NCI-H2196 treated with DMSO at 0.1 percent for 48 hours (cell line): ENCODE measurements at regions not wholly inside any gene's neighbourhood (a gene's known extent, or its start where the extent isn't known, plus 50 kb on each side); places are given as distances from the start of the nearest gene placed in this dataset.
"Not testable (repeated sequence)": the region's sequence is repeated elsewhere in the genome, so short reads cannot be mapped to it uniquely, and the experiment has no call there.

Source experiments
- DNase-seq: peaks from one replicate; lab custom pipeline; 2025; ENCODE audit not compliant: unreplicated experiment; lab: John Stamatoyannopoulos, UW

- DNase-seq = peak; percentile 27
These were observed 110.7 kb upstream of the PHACTR1 start for GRCh38 chr6:12605888-12606345.

GRCh38 chr6:12606616-12607015, 110.0 kb upstream of the PHACTR1 start:
- no peak for DNase-seq

GRCh38 chr6:12608016-12608860, 108.3 kb upstream of the PHACTR1 start:
- DNase-seq = no peak

- DNase-seq = no peak
These were observed 107.7 kb upstream of the PHACTR1 start for GRCh38 chr6:12608874-12609273.

GRCh38 chr6:12609751-12610150, 106.8 kb upstream of the PHACTR1 start:
- no peak for DNase-seq

- no peak for DNase-seq
These were observed 105.7 kb upstream of the PHACTR1 start for GRCh38 chr6:12610862-12611261.

GRCh38 chr6:12613811-12614210, 102.8 kb upstream of the PHACTR1 start:
- no peak for DNase-seq

- no peak for DNase-seq
These were observed 102.1 kb upstream of the PHACTR1 start for GRCh38 chr6:12614456-12614855.

GRCh38 chr6:12618296-12618695, 98.3 kb upstream of the PHACTR1 start:
- DNase-seq = no peak

- DNase-seq = no peak
These were observed 94.8 kb upstream of the PHACTR1 start for GRCh38 chr6:12621754-12622153.

GRCh38 chr6:12622566-12622965, 94.0 kb upstream of the PHACTR1 start:
- DNase-seq = no peak

GRCh38 chr6:12624142-12624837, 92.3 kb upstream of the PHACTR1 start:
- DNase-seq = no peak

- DNase-seq = no peak
These were observed 89.5 kb upstream of the PHACTR1 start for GRCh38 chr6:12627053-12627452.

GRCh38 chr6:12628327-12628726, 88.2 kb upstream of the PHACTR1 start:
- no peak for DNase-seq

GRCh38 chr6:12633746-12634145, 82.8 kb upstream of the PHACTR1 start:
- DNase-seq = not testable (repeated sequence)

GRCh38 chr6:12635375-12635774, 81.2 kb upstream of the PHACTR1 start:
- no peak for DNase-seq

- no peak for DNase-seq
These were observed 80.8 kb upstream of the PHACTR1 start for GRCh38 chr6:12635813-12636212.

- no peak for DNase-seq
These were observed 80.2 kb upstream of the PHACTR1 start for GRCh38 chr6:12636336-12636735.

- no peak for DNase-seq
These were observed 78.5 kb upstream of the PHACTR1 start for GRCh38 chr6:12637960-12638641.

- no peak for DNase-seq
These were observed 76.1 kb upstream of the PHACTR1 start for GRCh38 chr6:12640438-12640837.

- DNase-seq = not testable (repeated sequence)
These were observed 74.8 kb upstream of the PHACTR1 start for GRCh38 chr6:12641785-12642184.

GRCh38 chr6:12645941-12646340, 70.6 kb upstream of the PHACTR1 start:
- no peak for DNase-seq
